Neuronal stem cell (in vitro differentiated cells): ENCODE measurements at regions not wholly inside any gene's neighbourhood (a gene's known extent, or its start where the extent isn't known, plus 50 kb on each side); places are given as distances from the start of the nearest gene placed in this dataset.

Source experiments
- DNase-seq: peaks from one replicate; pipeline ENCODE4 v3.0.0-alpha.2; 2013; ENCODE audit warnings: low spot score
- H2AFZ ChIP-seq: one replicate; pipeline ENCODE4 v1.6.1; 2013; ENCODE audit warnings: mild to moderate bottlenecking, low read length, inconsistent platforms
- H2AK5ac ChIP-seq: 2 replicates; pipeline ENCODE4 v1.6.1; 2013; ENCODE audit warnings: low read depth, mild to moderate bottlenecking, inconsistent platforms, low read length, moderate library complexity, mixed read lengths
- H2BK120ac ChIP-seq: 2 replicates; pipeline ENCODE4 v1.6.1; 2013; ENCODE audit warnings: low read depth, mild to moderate bottlenecking, inconsistent platforms, low read length, moderate library complexity, mixed read lengths
- H2BK12ac ChIP-seq: one replicate; pipeline ENCODE4 v1.6.1; 2013; ENCODE audit warnings: low read length, inconsistent platforms
- H2BK15ac ChIP-seq: 2 replicates; pipeline ENCODE4 v1.6.1; 2013; ENCODE audit warnings: mild to moderate bottlenecking, low read length, inconsistent platforms, mixed read lengths
- H2BK5ac ChIP-seq: one replicate; pipeline ENCODE4 v1.6.1; 2013; ENCODE audit warnings: inconsistent platforms, mild to moderate bottlenecking, low read length, moderate library complexity
- H3K14ac ChIP-seq: one replicate; pipeline ENCODE4 v1.6.1; 2013; ENCODE audit warnings: low read length, inconsistent platforms
- H3K18ac ChIP-seq: 2 replicates; pipeline ENCODE4 v1.6.1; 2013; ENCODE audit warnings: low read length, inconsistent platforms
- H3K23ac ChIP-seq: 2 replicates; pipeline ENCODE4 v1.6.1; 2013; ENCODE audit warnings: low read depth, mild to moderate bottlenecking, mixed read lengths, low read length, inconsistent platforms; ENCODE audit not compliant: poor library complexity
- H3K27ac ChIP-seq: replicated peaks from 3 replicates; pipeline ENCODE4 v1.5.1; 2013; ENCODE audit warnings: low read length, inconsistent platforms
- H3K27me3 ChIP-seq, 3 experiments: 2 replicates each; pipeline ENCODE4 v1.6.1; 2013; ENCODE audit warnings: low read length in 3 of 3, mild to moderate bottlenecking in 2 of 3, inconsistent platforms in 1 of 3, low read depth in 1 of 3, mixed read lengths in 1 of 3, moderate library complexity in 1 of 3; ENCODE audit not compliant: control insufficient read depth in 3 of 3, insufficient read depth in 3 of 3
- H3K36me3 ChIP-seq, 2 donors: replicated peaks in 1 of 2; 2 replicates each; pipeline ENCODE4 v1.6.1; 2013; ENCODE audit warnings: low read length in 2 of 2; ENCODE audit not compliant: control insufficient read depth in 2 of 2, insufficient read depth in 2 of 2
- H3K4ac ChIP-seq: 2 replicates; pipeline ENCODE4 v1.6.1; 2013; ENCODE audit warnings: inconsistent platforms, mild to moderate bottlenecking, low read length, moderate library complexity
- H3K4me1 ChIP-seq, 2 donors: 1 replicate in 1 of 2; 2 replicates in 1 of 2; pipeline ENCODE4 v1.6.1; 2013; ENCODE audit warnings: low read length in 2 of 2, low read depth in 1 of 2; ENCODE audit not compliant: control insufficient read depth in 2 of 2, insufficient read depth in 1 of 2
- H3K4me2 ChIP-seq: one replicate; pipeline ENCODE4 v1.6.1; 2013; ENCODE audit warnings: mild to moderate bottlenecking, low read length, inconsistent platforms; ENCODE audit not compliant: insufficient read depth, poor library complexity, severe bottlenecking
- H3K4me3 ChIP-seq, 2 donors: 2 replicates each; pipeline ENCODE4 v1.5.1; 2013; ENCODE audit warnings: low read length in 2 of 2, mild to moderate bottlenecking in 2 of 2, inconsistent platforms in 1 of 2, moderate library complexity in 1 of 2
- H3K79me1 ChIP-seq: one replicate; pipeline ENCODE4 v1.6.1; 2013; ENCODE audit warnings: low read depth, mild to moderate bottlenecking, inconsistent platforms, low read length, moderate library complexity
- H3K9ac ChIP-seq: one replicate; pipeline ENCODE4 v1.6.1; 2013; ENCODE audit warnings: mild to moderate bottlenecking, low read depth, low read length, inconsistent platforms; ENCODE audit not compliant: poor library complexity
- H3K9me3 ChIP-seq, 2 donors: replicated peaks in 1 of 2; 2 replicates each; pipeline versions ENCODE3 to v1.6.1; 2013; ENCODE audit warnings: low read length in 2 of 2, mild to moderate bottlenecking in 2 of 2, inconsistent platforms in 1 of 2, low read depth in 1 of 2, mixed read lengths in 1 of 2, moderate library complexity in 1 of 2; ENCODE audit not compliant: control insufficient read depth in 2 of 2, insufficient read depth in 1 of 2
- H4K8ac ChIP-seq: one replicate; pipeline ENCODE4 v1.6.1; 2013; ENCODE audit warnings: low read depth, mild to moderate bottlenecking, inconsistent platforms, low read length, moderate library complexity
- H4K91ac ChIP-seq: one replicate; pipeline ENCODE4 v1.6.1; 2013; ENCODE audit warnings: low read length, low read depth, mild to moderate bottlenecking, inconsistent platforms; ENCODE audit not compliant: poor library complexity
- WGBS, 2 donors: extraction: QIAGEN DNeasy Blood & Tissue Kit; methylation state at CpG; one replicate each; pipeline ENCODE4 v1.1.7; 2013; ENCODE audit warnings: missing lambda C conversion rate in 2 of 2, mixed read lengths in 1 of 2; ENCODE audit not compliant: insufficient read length in 2 of 2, insufficient replicate concordance in 1 of 2; ENCODE audit errors: extremely low coverage in 2 of 2; 5-methylcytosine and 5-hydroxymethylcytosine counted together

- H3K27ac ChIP-seq: no peak overlapping the region
- no peaks in the 10 kb centered on the region for H3K36me3 ChIP-seq
- no peak overlapping the region for H2AK5ac ChIP-seq
- H2BK5ac ChIP-seq: no peak overlapping the region
- no peak overlapping the region for H4K8ac ChIP-seq
- no peak overlapping the region for H2AFZ ChIP-seq
- no peak overlapping the region for H4K91ac ChIP-seq
- H3K9ac ChIP-seq: no peak overlapping the region
- H2BK12ac ChIP-seq: no peak overlapping the region
- H3K9me3 ChIP-seq: no peaks in the 10 kb centered on the region
- H3K23ac ChIP-seq: no peak overlapping the region
- no peak overlapping the region for H3K18ac ChIP-seq
- H2BK15ac ChIP-seq: no peak overlapping the region
- no peak overlapping the region for H2BK120ac ChIP-seq
- H3K4me2 ChIP-seq: no peak overlapping the region
- H3K4me1 ChIP-seq: no peaks in the 10 kb centered on the region
- no peak overlapping the region for H3K4ac ChIP-seq
- no CpG with 5 or more reads among the region's 3 CpGs for WGBS, 2 donors
- no peak for DNase-seq
- no peak overlapping the region for H3K4me3 ChIP-seq
- H3K27me3 ChIP-seq: no peaks in the 10 kb centered on the region
- no peak overlapping the region for H3K14ac ChIP-seq
- H3K79me1 ChIP-seq: no peaks in the 10 kb centered on the region
Observed at GRCh38 chr16:73965591-73965990, 331.0 kb upstream of the PSMD7 start.

- Histone ChIP-seq H2BK12ac (no peak overlapping the region), H3K4me3 (no peak overlapping the region), H3K9me3 (no peaks in the 10 kb centered on the region), H2AFZ (no peak overlapping the region), H2AK5ac (no peak overlapping the region), H3K27me3 (no peaks in the 10 kb centered on the region), H3K23ac (no peak overlapping the region), H2BK120ac (no peak overlapping the region), H3K4me2 (no peak overlapping the region), H3K4ac (no peak overlapping the region), H4K91ac (no peak overlapping the region), H3K27ac (no peak overlapping the region), H3K79me1 (no peaks in the 10 kb centered on the region), H3K14ac (no peak overlapping the region), H4K8ac (no peak overlapping the region), H3K18ac (no peak overlapping the region), H3K9ac (no peak overlapping the region), H3K4me1 (peaks cover 2 to 5% of the 10 kb centered on the region in 2 donors), H2BK5ac (no peak overlapping the region), H2BK15ac (no peak overlapping the region), H3K36me3 (no peaks in the 10 kb centered on the region)
- WGBS, 2 donors: no CpG with 5 or more reads among the region's 10 CpGs
- peak; percentile 55 for DNase-seq
Observed at GRCh38 chr16:73956587-73957494, 339.8 kb upstream of the PSMD7 start.

GRCh38 chr16:73955702-73956101 is 340.9 kb upstream of the PSMD7 start:
- WGBS, 2 donors: no CpG with 5 or more reads among the region's 11 CpGs
- no peak overlapping the region for H2BK12ac ChIP-seq
- no peak overlapping the region for H3K9ac ChIP-seq
- H4K91ac ChIP-seq: no peak overlapping the region
- no peak overlapping the region for H3K18ac ChIP-seq
- no peak overlapping the region for H3K27ac ChIP-seq
- no peak overlapping the region for H2AFZ ChIP-seq
- no peak overlapping the region for H2BK15ac ChIP-seq
- H3K4me2 ChIP-seq: no peak overlapping the region
- no peak overlapping the region for H3K4ac ChIP-seq
- no peaks in the 10 kb centered on the region for H3K27me3 ChIP-seq
- no peak overlapping the region for H2BK120ac ChIP-seq
- H3K23ac ChIP-seq: no peak overlapping the region
- no peak overlapping the region for H3K4me3 ChIP-seq
- no peak overlapping the region for H2AK5ac ChIP-seq
- no peak overlapping the region for H2BK5ac ChIP-seq
- no peak overlapping the region for H3K14ac ChIP-seq
- H3K79me1 ChIP-seq: no peaks in the 10 kb centered on the region
- no peak for DNase-seq
- H3K4me1 ChIP-seq: peaks cover 7 to 9% of the 10 kb centered on the region in 2 donors
- H4K8ac ChIP-seq: no peak overlapping the region
- no peaks in the 10 kb centered on the region for H3K9me3 ChIP-seq
- no peaks in the 10 kb centered on the region for H3K36me3 ChIP-seq

- WGBS, 2 donors: no CpG with 5 or more reads among the region's 1 CpG
- H3K9ac ChIP-seq: no peak overlapping the region
Observed at GRCh38 chr16:73955255-73955654, 341.4 kb upstream of the PSMD7 start.

More at GRCh38 chr16:73955255-73955654, 341.4 kb upstream of the PSMD7 start:
- no peak overlapping the region for H3K27ac ChIP-seq
- no peak overlapping the region for H3K18ac ChIP-seq
- H3K9me3 ChIP-seq: no peaks in the 10 kb centered on the region
- no peak for DNase-seq
- H2BK12ac ChIP-seq: no peak overlapping the region
- H3K4me3 ChIP-seq: no peak overlapping the region
- no peak overlapping the region for H2BK120ac ChIP-seq
- peaks cover 7 to 9% of the 10 kb centered on the region in 2 donors for H3K4me1 ChIP-seq
- no peak overlapping the region for H3K14ac ChIP-seq
- H3K23ac ChIP-seq: no peak overlapping the region
- no peak overlapping the region for H4K8ac ChIP-seq
- no peak overlapping the region for H2BK5ac ChIP-seq
- H3K36me3 ChIP-seq: no peaks in the 10 kb centered on the region
- no peak overlapping the region for H2AFZ ChIP-seq
- H2AK5ac ChIP-seq: no peak overlapping the region
- no peak overlapping the region for H3K4ac ChIP-seq
- no peak overlapping the region for H3K4me2 ChIP-seq
- no peaks in the 10 kb centered on the region for H3K27me3 ChIP-seq
- no peak overlapping the region for H4K91ac ChIP-seq
- no peaks in the 10 kb centered on the region for H3K79me1 ChIP-seq
- no peak overlapping the region for H2BK15ac ChIP-seq
